Epithelial cell of proximal tubule (primary cell): ENCODE measurements at regions not wholly inside any gene's neighbourhood (a gene's known extent, or its start where the extent isn't known, plus 50 kb on each side); places are given as distances from the start of the nearest gene placed in this dataset.

ENCODE experiments used
- DNase-seq: peaks from one replicate; pipeline ENCODE4 v3.0.0-alpha.2; 2011; ENCODE audit warnings: low read depth
- H3K4me3 ChIP-seq: 2 replicates; pipeline ENCODE4 v1.5.1; 2011; ENCODE audit warnings: low read depth, mild to moderate bottlenecking, low read length
- TF ChIP-seq, protein P1 (sequence below): conservative IDR thresholded peaks from 2 replicates; pipeline ENCODE4 v1.5.1; 2012; ENCODE audit warnings: low read depth, mild to moderate bottlenecking, low read length

- no peak overlapping the region for H3K4me3 ChIP-seq
- TF ChIP-seq, protein P1, sequence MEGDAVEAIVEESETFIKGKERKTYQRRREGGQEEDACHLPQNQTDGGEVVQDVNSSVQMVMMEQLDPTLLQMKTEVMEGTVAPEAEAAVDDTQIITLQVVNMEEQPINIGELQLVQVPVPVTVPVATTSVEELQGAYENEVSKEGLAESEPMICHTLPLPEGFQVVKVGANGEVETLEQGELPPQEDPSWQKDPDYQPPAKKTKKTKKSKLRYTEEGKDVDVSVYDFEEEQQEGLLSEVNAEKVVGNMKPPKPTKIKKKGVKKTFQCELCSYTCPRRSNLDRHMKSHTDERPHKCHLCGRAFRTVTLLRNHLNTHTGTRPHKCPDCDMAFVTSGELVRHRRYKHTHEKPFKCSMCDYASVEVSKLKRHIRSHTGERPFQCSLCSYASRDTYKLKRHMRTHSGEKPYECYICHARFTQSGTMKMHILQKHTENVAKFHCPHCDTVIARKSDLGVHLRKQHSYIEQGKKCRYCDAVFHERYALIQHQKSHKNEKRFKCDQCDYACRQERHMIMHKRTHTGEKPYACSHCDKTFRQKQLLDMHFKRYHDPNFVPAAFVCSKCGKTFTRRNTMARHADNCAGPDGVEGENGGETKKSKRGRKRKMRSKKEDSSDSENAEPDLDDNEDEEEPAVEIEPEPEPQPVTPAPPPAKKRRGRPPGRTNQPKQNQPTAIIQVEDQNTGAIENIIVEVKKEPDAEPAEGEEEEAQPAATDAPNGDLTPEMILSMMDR = no peak
- no peak for DNase-seq
Measured at GRCh38 chr9:108683245-108683644, 172.5 kb downstream of the ACTL7B start.

DNA sequence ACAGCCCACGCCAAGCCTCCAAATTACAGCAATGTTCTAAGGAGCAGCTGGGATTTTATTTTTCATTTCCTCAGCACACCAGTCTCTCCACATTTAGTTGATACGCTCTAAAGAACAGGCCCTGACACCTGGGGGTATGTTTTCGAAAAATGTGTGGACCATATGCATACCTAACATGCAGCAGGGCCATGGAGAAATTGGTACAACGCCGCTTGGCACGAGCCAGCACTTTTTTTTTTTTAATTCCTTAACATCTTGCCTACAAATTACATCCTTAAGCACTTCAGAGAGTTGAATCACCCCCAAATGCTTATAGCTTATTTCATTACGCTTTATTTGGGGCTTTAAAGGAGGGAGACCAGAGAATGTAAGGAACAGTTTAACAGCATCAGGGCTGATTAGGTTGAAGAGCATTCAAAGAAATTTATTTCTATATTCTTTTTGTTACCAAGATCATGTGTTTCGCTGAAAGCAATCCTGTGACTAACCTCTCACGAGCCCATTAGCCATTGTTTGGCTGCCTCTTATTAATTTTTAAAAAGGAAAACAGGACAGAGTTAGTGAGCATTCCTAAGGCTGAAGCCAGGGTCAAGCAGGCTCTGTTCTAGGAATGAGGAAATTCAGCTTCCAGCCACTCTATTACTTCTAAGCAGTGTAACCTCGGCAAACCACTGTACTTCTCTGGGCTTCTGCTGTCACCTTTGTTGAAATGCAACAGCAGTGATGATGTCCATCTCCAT, 173.8 kb downstream of the ACTL7B start:
- H3K4me3 ChIP-seq = no peak overlapping the region
- TF ChIP-seq, protein P1 = no peak
- DNase-seq = no peak

DNA sequence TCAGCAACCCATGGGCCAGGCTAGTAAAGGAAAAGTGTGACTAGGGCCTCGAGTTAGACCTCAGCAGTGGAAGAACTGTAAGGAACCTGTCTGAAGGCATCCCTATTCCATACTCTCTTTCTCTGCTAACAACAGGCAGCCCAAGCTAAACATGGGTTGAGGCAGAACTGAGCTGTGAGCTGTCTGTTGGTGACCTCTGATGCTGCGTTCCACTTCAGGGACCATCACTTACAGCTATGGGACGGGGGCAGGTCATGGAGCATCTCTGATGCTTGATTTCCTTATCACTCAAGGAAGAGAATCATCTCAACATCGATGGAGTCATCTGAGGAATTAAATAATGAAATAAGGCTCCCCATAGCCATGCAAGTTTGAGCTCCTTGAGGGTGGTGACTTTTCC, 174.8 kb downstream of the ACTL7B start:
- DNase-seq = no peak
- TF ChIP-seq, protein P1 = no peak
- H3K4me3 ChIP-seq = no peak overlapping the region

GRCh38 chr9:108677776-108678175, 178.0 kb downstream of the ACTL7B start:
- DNase-seq = no peak
- no peak overlapping the region for H3K4me3 ChIP-seq
- TF ChIP-seq, protein P1 = no peak

GRCh38 chr9:108676355-108676754, 179.4 kb downstream of the ACTL7B start:
- no peak for DNase-seq
- TF ChIP-seq, protein P1 = no peak
- no peak overlapping the region for H3K4me3 ChIP-seq

GRCh38 chr9:108675708-108676107, 180.1 kb downstream of the ACTL7B start:
- no peak overlapping the region for H3K4me3 ChIP-seq
- no peak for DNase-seq
- TF ChIP-seq, protein P1 = no peak
